GM21825 (cell line): ENCODE measurements at regions not wholly inside any gene's neighbourhood (a gene's known extent, or its start where the extent isn't known, plus 50 kb on each side); places are given as distances from the start of the nearest gene placed in this dataset.

Source experiments
- ATAC-seq: cut with Tn5 transposase; IDR thresholded peaks from one replicate; pipeline ENCODE4 v1.9.1; 2021; ENCODE audit warnings: mild to moderate bottlenecking, moderate library complexity; ENCODE audit not compliant: unreplicated experiment

GRCh38 chr7:131010717-131011431, 276.9 kb upstream of the KLF14 start:
- ATAC-seq: no peak

DNA sequence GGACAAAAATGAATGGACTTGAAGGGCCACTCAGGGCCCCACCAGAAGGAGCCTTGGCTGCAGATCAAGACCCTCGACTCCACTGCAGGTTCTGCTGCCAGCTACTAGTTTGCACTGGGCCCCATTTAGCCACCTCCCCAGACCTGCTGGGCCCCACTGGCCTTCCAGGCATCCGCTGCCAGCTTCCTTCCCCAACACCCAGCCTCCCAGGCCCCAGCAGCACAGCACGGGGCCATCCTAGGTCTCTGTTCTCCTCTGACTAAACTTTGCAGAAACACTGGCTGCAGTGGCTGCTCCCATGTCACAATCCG, 277.4 kb upstream of the KLF14 start:
- no peak for ATAC-seq

- no peak for ATAC-seq
Measured at GRCh38 chr7:131011976-131012375, 278.0 kb upstream of the KLF14 start.

DNA sequence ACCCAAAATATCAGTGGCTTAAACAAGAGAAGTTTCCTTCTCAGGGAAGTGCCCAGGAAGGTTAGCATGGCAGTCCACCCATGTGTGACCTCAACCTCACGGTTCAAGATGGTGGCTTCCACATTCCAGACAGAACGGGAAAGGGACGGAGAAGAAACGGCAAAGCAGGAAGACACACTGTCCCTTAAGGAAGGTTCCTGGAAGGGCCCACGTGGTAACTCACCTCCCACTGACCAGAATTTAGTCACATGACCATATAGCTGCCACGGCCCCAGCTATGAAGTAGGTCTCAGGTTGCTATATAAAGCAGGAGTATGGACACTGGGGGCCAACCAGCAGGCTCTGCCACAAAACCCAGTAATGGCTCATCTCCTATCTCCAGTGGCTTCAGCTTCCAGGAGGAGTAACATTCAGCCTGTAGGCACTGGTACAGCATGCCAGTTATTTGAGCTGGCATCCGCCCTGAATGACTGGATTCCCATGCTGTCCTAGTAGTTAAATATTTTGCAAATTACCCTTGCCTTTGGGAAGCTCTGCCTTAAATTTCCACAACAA, 278.5 kb upstream of the KLF14 start:
- no peak for ATAC-seq

DNA sequence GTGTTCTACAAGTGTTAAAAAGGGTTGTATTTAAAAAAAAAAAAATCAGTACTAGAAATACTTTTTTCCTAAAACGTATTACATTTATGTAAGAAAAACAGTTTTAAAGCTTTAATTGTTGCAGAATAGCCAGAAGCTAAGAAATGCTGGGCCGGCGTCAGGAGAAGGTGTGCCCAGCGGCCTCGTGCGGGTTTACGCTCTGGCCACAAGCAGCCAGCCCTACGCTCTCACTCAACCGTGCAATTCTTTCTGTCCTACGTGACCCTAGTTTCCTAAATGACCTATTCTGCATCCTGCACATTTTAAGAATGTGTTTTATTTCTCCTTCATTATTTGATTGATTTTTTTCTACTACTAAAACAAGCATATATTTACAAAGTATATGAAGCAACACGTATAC, 279.7 kb upstream of the KLF14 start:
- no peak for ATAC-seq

DNA sequence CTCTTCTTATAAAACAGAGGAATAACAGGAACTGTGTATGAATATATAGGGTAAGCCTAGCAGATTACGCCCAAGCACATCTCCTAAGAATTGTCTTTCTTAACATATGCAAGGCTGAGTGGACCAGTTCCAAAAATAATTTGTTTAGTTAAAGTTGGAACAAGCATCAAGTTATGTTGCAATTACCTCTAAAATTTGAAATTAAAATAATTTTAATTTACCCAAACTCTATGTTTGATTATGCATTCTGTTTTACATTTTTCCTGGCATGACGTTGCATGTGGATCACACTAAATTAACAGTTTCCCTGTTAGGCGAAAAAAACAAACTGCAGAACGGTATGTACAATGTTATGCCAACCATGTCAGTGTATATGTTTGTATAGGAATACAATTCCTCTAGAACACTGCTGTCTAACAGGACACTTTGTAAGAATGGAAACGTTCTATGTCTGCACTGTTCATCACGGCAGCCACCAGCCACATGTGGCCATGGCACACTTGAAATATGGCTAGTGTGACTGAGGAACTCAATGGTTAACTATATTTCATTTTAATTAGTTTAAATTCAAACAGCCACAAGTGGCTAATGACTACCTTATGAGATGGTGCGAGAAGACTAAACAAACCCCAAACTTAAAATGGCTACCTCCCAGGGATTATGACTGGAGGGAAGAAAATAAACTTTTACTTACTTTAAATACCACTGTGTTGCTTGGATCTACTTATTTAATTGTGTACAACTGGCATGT, 281.1 kb upstream of the KLF14 start:
- ATAC-seq: no peak

DNA sequence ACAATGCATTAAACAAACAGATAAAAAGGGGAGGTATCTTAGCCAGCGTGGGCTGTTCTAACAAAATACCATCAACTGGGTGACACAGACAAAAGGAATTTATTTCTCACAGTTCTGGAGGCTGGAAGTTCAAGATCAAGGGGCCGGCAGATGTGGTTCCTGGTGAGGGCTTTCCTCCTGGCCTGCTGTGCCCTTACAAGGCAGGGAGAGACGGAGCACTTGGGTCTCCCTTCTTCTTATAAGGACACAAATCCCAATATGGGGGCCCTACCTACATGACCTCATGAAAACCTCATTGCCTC, 281.6 kb upstream of the KLF14 start:
- ATAC-seq: no peak

- ATAC-seq: no peak
Measured at GRCh38 chr7:131016230-131016629, 282.2 kb upstream of the KLF14 start.

DNA sequence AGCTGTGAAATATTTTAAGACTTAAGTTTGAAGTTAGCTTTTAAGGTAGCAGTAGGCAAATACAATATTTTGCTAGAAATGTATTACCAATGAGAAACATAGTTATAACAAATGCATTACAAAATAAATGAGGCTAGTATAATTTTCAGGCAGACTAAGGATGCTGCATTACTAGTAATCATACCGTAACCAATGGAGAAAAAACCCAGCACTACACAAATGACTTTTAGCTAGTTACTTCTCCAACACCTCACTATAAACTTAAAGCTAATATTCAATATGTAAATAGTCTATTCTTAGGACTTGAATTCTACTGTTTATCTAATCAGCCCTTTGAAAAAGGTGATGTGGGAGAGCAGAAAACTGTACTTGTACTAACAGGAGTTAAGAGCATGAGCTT, 285.3 kb upstream of the KLF14 start:
- ATAC-seq: no peak

DNA sequence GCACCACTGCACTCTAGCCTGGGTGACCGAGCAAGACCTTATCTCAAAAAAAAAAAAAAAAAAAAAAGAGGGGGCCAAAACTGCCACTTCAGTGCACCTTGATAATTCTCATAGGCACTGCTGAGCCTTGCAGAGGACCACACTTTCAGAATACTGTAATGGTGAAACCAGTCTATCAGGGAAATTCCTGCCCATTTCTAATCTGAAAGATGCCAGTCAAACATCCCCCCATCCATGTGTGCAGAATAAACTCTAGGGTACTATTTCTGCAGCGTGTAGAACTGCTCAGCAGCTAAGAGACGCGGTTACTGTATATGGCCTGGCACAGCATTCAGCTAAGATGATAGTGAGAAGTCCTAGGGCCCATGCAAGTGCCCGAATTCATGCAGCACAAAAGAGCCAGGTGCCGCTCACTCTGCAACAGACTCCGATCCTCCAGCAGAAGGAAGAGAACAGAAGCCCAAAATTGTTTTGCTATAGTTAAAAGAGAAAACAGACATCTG, 286.8 kb upstream of the KLF14 start:
- ATAC-seq: no peak

DNA sequence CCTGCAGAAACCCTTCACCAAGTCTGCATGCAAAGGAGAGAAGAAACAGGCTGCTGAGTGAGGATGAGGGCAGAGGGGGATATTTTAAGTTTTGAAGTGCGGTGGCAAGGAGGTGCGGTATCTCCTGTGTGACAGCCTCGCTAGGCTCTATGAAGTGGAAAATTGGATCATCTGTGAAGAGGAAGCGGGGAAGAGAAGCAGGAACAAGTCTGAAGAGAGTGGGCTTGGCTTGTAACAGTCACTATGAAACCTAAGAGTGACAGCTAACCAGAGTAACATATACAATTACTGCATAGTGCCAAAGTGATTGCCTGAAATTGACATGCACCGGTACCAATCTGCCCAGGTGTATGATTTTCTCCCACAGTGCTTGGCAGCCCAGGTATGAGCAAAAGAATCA, 287.5 kb upstream of the KLF14 start:
- ATAC-seq: no peak

GRCh38 chr7:131021902-131022301, 287.9 kb upstream of the KLF14 start:
- ATAC-seq: no peak

DNA sequence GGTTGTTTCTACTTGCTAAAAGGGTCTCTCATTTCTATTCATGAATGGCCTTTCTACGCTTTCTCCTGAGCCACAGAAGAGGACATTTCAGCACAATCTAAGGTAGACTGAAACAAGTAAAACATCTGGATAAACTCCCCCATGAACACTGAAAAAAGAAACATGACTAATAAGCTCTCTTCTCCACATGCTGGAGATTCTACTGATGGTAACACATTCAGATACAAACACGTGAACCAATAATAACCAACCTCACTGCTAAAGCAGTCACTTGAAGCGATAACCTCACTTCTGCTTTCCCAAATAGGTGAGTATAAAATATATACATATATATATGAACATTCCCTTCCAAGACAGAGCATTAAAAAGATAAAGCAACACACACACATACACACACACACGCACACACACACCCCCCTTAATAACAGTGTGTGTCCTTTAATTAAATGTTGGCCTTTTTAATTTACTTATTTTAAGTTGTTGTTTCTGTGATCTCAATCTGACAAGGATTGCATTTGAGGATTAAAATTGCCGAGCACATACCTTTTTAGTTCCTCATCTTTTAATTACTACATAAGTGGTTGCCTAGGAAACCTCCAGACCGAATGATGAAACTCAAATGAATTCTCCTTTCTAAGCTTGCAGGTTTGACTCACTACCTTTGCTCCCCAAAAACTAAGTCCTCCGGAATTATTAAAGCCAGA, 292.4 kb upstream of the KLF14 start:
- ATAC-seq: peak; percentile 51

GRCh38 chr7:131027287-131027773, 293.3 kb upstream of the KLF14 start:
- ATAC-seq: no peak

GRCh38 chr7:131028295-131028694, 294.3 kb upstream of the KLF14 start:
- no peak for ATAC-seq

- ATAC-seq: no peak
Measured at GRCh38 chr7:131029002-131029401, 295.0 kb upstream of the KLF14 start.

GRCh38 chr7:131031099-131031868, 296.4 kb upstream of the MKLN1 start:
- peak; percentile 68 for ATAC-seq

- no peak for ATAC-seq
Measured at GRCh38 chr7:131032786-131033185, 294.9 kb upstream of the MKLN1 start.

- ATAC-seq: no peak
Measured at GRCh38 chr7:131034166-131034881, 293.4 kb upstream of the MKLN1 start.

GRCh38 chr7:131035088-131035770, 292.4 kb upstream of the MKLN1 start:
- ATAC-seq: no peak
